ENCODE measurements at regions not wholly inside any gene's neighbourhood (a gene's known extent, or its start where the extent isn't known, plus 50 kb on each side); places are given as distances from the start of the nearest gene placed in this dataset.

DNA sequence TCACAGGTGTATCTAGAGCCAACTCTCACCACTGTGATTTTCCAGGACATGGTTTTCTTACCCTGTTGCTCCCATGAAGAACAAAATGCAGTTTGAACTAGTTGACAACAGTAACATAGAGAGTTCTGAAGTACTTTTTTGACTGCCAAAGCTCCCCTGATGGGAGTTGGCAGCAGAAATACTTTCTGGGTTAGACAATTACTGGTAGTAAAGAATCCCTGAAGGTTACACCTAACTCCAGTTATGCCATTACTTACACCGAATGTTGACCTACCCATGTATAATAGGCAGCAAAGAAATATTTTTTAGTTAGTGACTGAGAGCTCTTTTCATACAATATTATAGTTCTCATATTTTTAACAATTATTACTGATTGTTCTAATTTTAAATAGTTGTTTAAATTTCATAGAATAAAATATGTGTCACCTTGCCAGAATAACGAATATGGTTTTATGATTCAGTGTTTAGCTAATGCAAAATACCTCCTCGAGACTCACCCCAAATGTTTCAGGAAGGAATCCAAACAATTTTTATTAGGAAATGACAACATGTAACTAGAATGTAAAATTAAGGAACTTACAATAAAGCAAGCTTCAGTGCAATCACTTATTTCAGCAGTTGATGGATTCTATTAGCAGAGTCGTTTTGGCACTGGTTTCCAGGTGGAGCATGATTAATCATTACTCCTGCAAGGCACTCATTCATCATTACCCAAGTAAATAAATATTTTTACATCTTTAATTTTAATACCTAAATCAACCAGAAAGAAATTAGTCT is 237.6 kb downstream of the MRPL39 start:
- Histone ChIP-seq H3K9me3 (ENCODE audit: control insufficient read depth in 2 of 2, low read length in 2 of 2) (no peaks in the 10 kb centered on the region), H3K4me3 (ENCODE audit: low read length in 2 of 2) (no peak overlapping the region), H3K36me3 (ENCODE audit: control insufficient read depth in 2 of 2, insufficient read depth in 2 of 2, low read length in 2 of 2) (no peaks in the 10 kb centered on the region), H3K4me1 (ENCODE audit: control insufficient read depth in 2 of 2, insufficient read depth in 2 of 2, low read length in 2 of 2) (no peaks in the 10 kb centered on the region), H3K9ac (ENCODE audit: low read depth in 1 of 2, low read length in 2 of 2) (no peak overlapping the region), H3K27me3 (ENCODE audit: control insufficient read depth in 2 of 2, insufficient read depth in 2 of 2, low read length in 2 of 2) (no peaks in the 10 kb centered on the region), H3K27ac (ENCODE audit: low read depth in 2 of 2, low read length in 2 of 2) (no peak overlapping the region)

DNA sequence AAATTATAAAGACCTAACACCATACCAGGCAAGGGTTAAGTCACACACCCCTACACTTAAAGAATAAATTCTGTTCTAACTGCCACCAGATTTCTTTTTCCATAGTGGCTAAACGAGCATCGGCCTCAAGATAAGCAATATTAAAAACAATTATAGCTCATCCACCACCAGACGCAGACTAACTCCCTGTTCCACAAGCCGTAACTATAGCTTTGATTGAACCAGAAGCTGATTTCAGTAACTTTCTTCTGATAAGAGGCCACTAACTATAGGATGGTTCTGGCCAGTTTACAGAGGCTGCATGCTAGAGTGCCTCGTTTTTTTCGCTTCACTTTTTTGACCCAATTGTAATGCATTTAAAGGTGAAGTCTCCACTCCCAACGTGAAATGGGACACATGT is 238.8 kb downstream of the MRPL39 start:
- no peaks in the 10 kb centered on the region for H3K9me3 ChIP-seq (ENCODE audit: control insufficient read depth in 2 of 2, low read length in 2 of 2)
- no peaks in the 10 kb centered on the region for H3K4me1 ChIP-seq (ENCODE audit: control insufficient read depth in 2 of 2, insufficient read depth in 2 of 2, low read length in 2 of 2)
- H3K36me3 ChIP-seq (ENCODE audit: control insufficient read depth in 2 of 2, insufficient read depth in 2 of 2, low read length in 2 of 2): no peaks in the 10 kb centered on the region
- H3K27me3 ChIP-seq (ENCODE audit: control insufficient read depth in 2 of 2, insufficient read depth in 2 of 2, low read length in 2 of 2): no peaks in the 10 kb centered on the region
- H3K27ac ChIP-seq (ENCODE audit: low read depth in 2 of 2, low read length in 2 of 2): no peak overlapping the region
- H3K9ac ChIP-seq (ENCODE audit: low read depth in 1 of 2, low read length in 2 of 2): no peak overlapping the region
- no peak overlapping the region for H3K4me3 ChIP-seq (ENCODE audit: low read length in 2 of 2)

GRCh38 chr21:25366116-25366515 is 241.2 kb downstream of the MRPL39 start:
- H3K4me3 ChIP-seq (ENCODE audit: low read length in 2 of 2): no peak overlapping the region
- H3K9ac ChIP-seq (ENCODE audit: low read depth in 1 of 2, low read length in 2 of 2): no peak overlapping the region
- H3K4me1 ChIP-seq (ENCODE audit: control insufficient read depth in 2 of 2, insufficient read depth in 2 of 2, low read length in 2 of 2): no peaks in the 10 kb centered on the region
- no peaks in the 10 kb centered on the region for H3K9me3 ChIP-seq (ENCODE audit: control insufficient read depth in 2 of 2, low read length in 2 of 2)
- H3K36me3 ChIP-seq (ENCODE audit: control insufficient read depth in 2 of 2, insufficient read depth in 2 of 2, low read length in 2 of 2): no peaks in the 10 kb centered on the region
- H3K27me3 ChIP-seq (ENCODE audit: control insufficient read depth in 2 of 2, insufficient read depth in 2 of 2, low read length in 2 of 2): no peaks in the 10 kb centered on the region
- H3K27ac ChIP-seq (ENCODE audit: low read depth in 2 of 2, low read length in 2 of 2): no peak overlapping the region

DNA sequence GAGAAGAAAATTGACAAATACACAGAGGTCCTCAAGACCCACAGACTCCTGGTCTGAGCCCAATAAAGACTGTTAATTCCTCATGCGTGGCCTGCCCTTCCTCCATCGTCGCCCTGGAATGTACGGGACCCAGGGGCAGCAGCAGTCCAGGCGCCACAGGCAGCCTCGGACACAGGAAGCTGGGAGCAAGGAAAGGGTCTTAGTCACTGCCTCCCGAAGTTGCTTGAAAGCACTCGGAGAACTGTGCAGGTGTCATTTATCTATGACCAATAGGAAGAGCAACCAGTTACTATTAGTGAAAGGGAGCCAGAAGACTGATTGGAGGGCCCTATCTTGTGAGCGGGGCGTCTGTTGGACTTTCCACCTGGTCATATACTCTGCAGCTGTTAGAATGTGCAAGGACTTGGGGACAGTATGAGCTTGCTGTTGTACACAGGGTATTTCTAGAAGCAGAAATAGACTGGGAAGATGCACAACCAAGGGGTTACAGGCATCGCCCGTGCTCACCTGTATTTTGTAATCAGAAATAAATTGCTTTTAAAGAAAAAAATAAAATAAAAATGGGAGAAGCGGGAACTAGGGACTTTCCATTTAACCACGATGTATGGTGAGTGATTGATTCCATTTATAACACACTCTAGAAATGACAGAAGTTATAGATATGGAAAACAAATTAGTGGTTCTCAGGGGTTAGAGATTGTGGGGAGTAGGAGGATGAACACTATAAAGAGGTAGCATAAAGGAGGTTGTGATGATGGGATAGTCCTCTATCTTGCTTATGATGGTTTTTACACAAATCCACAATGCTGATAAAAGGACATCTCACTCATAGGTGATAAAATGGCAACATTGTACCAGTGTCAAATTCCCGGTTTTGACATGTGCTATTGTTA is 244.7 kb downstream of the MRPL39 start:
- no peaks in the 10 kb centered on the region for H3K27me3 ChIP-seq (ENCODE audit: control insufficient read depth in 2 of 2, insufficient read depth in 2 of 2, low read length in 2 of 2)
- no peak overlapping the region for H3K9ac ChIP-seq (ENCODE audit: low read depth in 1 of 2, low read length in 2 of 2)
- H3K9me3 ChIP-seq (ENCODE audit: control insufficient read depth in 2 of 2, low read length in 2 of 2): no peaks in the 10 kb centered on the region
- no peaks in the 10 kb centered on the region for H3K4me1 ChIP-seq (ENCODE audit: control insufficient read depth in 2 of 2, insufficient read depth in 2 of 2, low read length in 2 of 2)
- no peak overlapping the region for H3K4me3 ChIP-seq (ENCODE audit: low read length in 2 of 2)
- H3K27ac ChIP-seq (ENCODE audit: low read depth in 2 of 2, low read length in 2 of 2): no peak overlapping the region
- no peaks in the 10 kb centered on the region for H3K36me3 ChIP-seq (ENCODE audit: control insufficient read depth in 2 of 2, insufficient read depth in 2 of 2, low read length in 2 of 2)

DNA sequence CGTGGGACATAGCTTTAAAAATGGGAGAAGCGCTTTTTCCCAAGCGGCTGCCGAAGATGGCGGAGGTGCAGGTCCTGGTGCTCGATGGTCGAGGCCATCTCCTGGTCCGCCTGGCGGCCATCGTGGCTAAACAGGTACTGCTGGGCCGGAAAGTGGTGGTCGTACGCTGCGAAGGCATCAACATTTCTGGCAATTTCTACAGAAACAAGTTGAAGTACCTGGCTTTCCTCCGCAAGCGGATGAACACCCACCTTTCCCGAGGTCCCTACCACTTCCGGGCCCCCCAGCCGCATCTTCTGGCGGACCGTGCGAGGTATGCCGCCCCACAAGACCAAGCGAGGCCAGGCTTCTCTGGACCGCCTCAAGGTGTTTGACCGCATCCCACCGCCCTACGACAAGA is 245.5 kb downstream of the MRPL39 start:
- Histone ChIP-seq H3K9ac (ENCODE audit: low read depth in 1 of 2, low read length in 2 of 2) (no peak overlapping the region), H3K36me3 (ENCODE audit: control insufficient read depth in 2 of 2, insufficient read depth in 2 of 2, low read length in 2 of 2) (no peaks in the 10 kb centered on the region), H3K4me3 (ENCODE audit: low read length in 2 of 2) (no peak overlapping the region), H3K27ac (ENCODE audit: low read depth in 2 of 2, low read length in 2 of 2) (no peak overlapping the region), H3K27me3 (ENCODE audit: control insufficient read depth in 2 of 2, insufficient read depth in 2 of 2, low read length in 2 of 2) (no peaks in the 10 kb centered on the region), H3K9me3 (ENCODE audit: control insufficient read depth in 2 of 2, low read length in 2 of 2) (no peaks in the 10 kb centered on the region), H3K4me1 (ENCODE audit: control insufficient read depth in 2 of 2, insufficient read depth in 2 of 2, low read length in 2 of 2) (no peaks in the 10 kb centered on the region)

DNA sequence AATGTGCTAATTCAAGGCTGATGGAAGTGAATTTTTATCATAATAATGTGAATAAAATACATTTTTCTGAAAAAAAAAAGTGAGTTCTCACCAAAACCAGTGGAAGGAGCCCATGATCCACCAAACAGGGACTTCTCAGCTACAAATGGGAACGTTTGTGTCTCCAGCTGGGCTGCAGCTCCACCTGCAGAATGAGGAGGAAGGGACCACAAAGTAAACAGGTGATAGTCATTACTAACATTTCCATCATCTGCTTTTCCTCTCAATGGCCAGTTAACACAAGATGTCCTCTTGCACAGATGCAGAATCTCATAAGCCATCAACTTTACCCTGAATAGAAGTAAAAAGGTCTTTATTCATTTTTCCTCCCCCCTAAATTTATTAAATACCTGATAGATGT is 246.2 kb downstream of the MRPL39 start:
- no peak overlapping the region for H3K9ac ChIP-seq (ENCODE audit: low read depth in 1 of 2, low read length in 2 of 2)
- H3K36me3 ChIP-seq (ENCODE audit: control insufficient read depth in 2 of 2, insufficient read depth in 2 of 2, low read length in 2 of 2): no peaks in the 10 kb centered on the region
- no peak overlapping the region for H3K27ac ChIP-seq (ENCODE audit: low read depth in 2 of 2, low read length in 2 of 2)
- H3K4me1 ChIP-seq (ENCODE audit: control insufficient read depth in 2 of 2, insufficient read depth in 2 of 2, low read length in 2 of 2): no peaks in the 10 kb centered on the region
- H3K27me3 ChIP-seq (ENCODE audit: control insufficient read depth in 2 of 2, insufficient read depth in 2 of 2, low read length in 2 of 2): no peaks in the 10 kb centered on the region
- H3K9me3 ChIP-seq (ENCODE audit: control insufficient read depth in 2 of 2, low read length in 2 of 2): no peaks in the 10 kb centered on the region
- H3K4me3 ChIP-seq (ENCODE audit: low read length in 2 of 2): no peak overlapping the region

GRCh38 chr21:25360593-25360992 is 246.7 kb downstream of the MRPL39 start:
- no peak overlapping the region for H3K4me3 ChIP-seq (ENCODE audit: low read length in 2 of 2)
- H3K27me3 ChIP-seq (ENCODE audit: control insufficient read depth in 2 of 2, insufficient read depth in 2 of 2, low read length in 2 of 2): no peaks in the 10 kb centered on the region
- H3K9ac ChIP-seq (ENCODE audit: low read depth in 1 of 2, low read length in 2 of 2): no peak overlapping the region
- H3K9me3 ChIP-seq (ENCODE audit: control insufficient read depth in 2 of 2, low read length in 2 of 2): no peaks in the 10 kb centered on the region
- H3K36me3 ChIP-seq (ENCODE audit: control insufficient read depth in 2 of 2, insufficient read depth in 2 of 2, low read length in 2 of 2): no peaks in the 10 kb centered on the region
- no peaks in the 10 kb centered on the region for H3K4me1 ChIP-seq (ENCODE audit: control insufficient read depth in 2 of 2, insufficient read depth in 2 of 2, low read length in 2 of 2)
- no peak overlapping the region for H3K27ac ChIP-seq (ENCODE audit: low read depth in 2 of 2, low read length in 2 of 2)

- Histone ChIP-seq H3K9ac (ENCODE audit: low read depth in 1 of 2, low read length in 2 of 2) (no peak overlapping the region), H3K4me3 (ENCODE audit: low read length in 2 of 2) (no peak overlapping the region)
Observed at GRCh38 chr21:25359724-25360123, 247.6 kb downstream of the MRPL39 start.

DNA sequence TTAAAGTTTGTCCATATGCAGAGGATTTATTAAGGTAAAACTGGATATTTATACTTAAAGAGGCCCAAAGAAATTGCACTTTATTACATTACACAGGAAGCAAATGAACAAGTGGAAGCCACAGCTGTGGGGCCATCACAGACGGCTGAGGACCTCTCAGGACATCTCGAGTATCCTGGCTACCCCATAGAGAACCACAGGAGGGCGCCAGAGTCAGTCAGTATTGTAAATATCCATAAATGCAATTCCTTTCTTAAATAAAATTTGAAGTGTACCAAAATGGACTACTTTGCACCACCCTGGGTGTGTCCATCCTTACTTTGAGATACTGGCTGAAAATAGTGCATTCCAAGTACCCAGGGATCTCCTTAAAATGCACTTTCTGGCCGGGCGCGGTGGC is 257.2 kb downstream of the MRPL39 start:
- Histone ChIP-seq H3K27ac (ENCODE audit: low read depth in 2 of 2, low read length in 2 of 2) (no peak overlapping the region), H3K4me3 (ENCODE audit: low read length in 2 of 2) (no peak overlapping the region), H3K36me3 (ENCODE audit: control insufficient read depth in 2 of 2, insufficient read depth in 2 of 2, low read length in 2 of 2) (no peaks in the 10 kb centered on the region), H3K4me1 (ENCODE audit: control insufficient read depth in 2 of 2, insufficient read depth in 2 of 2, low read length in 2 of 2) (no peaks in the 10 kb centered on the region), H3K27me3 (ENCODE audit: control insufficient read depth in 2 of 2, insufficient read depth in 2 of 2, low read length in 2 of 2) (no peaks in the 10 kb centered on the region), H3K9ac (ENCODE audit: low read depth in 1 of 2, low read length in 2 of 2) (no peak overlapping the region), H3K9me3 (ENCODE audit: control insufficient read depth in 2 of 2, low read length in 2 of 2) (no peaks in the 10 kb centered on the region)

More at GRCh38 chr21:25359724-25360123, 247.6 kb downstream of the MRPL39 start:
- Histone ChIP-seq H3K9me3 (ENCODE audit: control insufficient read depth in 2 of 2, low read length in 2 of 2) (no peaks in the 10 kb centered on the region), H3K4me1 (ENCODE audit: control insufficient read depth in 2 of 2, insufficient read depth in 2 of 2, low read length in 2 of 2) (no peaks in the 10 kb centered on the region), H3K27ac (ENCODE audit: low read depth in 2 of 2, low read length in 2 of 2) (no peak overlapping the region), H3K27me3 (ENCODE audit: control insufficient read depth in 2 of 2, insufficient read depth in 2 of 2, low read length in 2 of 2) (no peaks in the 10 kb centered on the region), H3K36me3 (ENCODE audit: control insufficient read depth in 2 of 2, insufficient read depth in 2 of 2, low read length in 2 of 2) (no peaks in the 10 kb centered on the region)

DNA sequence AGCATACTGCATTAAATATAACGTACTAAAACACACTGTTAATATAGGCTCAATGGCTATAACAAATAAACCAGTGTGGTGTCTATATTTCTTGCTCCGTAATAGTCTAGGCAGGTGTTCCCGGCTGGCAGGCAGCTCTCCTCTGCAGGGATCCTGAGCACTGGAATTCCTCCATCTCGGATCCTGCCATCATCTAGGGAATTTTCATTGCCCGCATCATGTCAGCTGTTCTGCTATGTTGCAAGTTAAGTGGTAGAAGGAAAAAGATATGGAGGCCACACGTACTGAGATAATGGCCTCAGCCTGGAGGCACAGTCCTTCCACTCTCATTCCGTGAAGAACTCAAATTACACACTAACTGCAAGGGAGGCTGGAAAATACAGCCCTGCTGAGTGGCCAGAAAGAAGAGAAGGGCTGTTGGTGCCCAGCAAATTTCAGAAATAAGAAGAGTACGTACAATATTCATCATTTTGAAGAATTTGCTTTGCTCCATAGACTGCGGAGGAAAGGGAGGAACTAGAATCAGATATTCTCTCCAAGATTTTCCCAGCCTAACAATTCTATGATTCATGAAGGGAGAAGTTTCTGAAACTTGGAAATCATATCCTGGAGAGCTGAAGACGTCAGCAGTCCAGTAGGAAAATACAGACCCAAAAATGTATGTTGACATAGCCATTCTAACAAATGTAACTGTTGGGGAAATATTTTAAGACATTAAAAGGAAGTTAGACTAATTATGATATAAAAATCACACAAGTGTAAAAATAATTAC is 263.3 kb downstream of the MRPL39 start:
- Histone ChIP-seq H3K27ac (ENCODE audit: low read depth in 2 of 2, low read length in 2 of 2) (no peak overlapping the region), H3K9ac (ENCODE audit: low read depth in 1 of 2, low read length in 2 of 2) (no peak overlapping the region), H3K27me3 (ENCODE audit: control insufficient read depth in 2 of 2, insufficient read depth in 2 of 2, low read length in 2 of 2) (no peaks in the 10 kb centered on the region)

More for the DNA sequence above, 263.3 kb downstream of the MRPL39 start:
- H3K4me3 ChIP-seq (ENCODE audit: low read length in 2 of 2): no peak overlapping the region
- H3K9me3 ChIP-seq (ENCODE audit: control insufficient read depth in 2 of 2, low read length in 2 of 2): no peaks in the 10 kb centered on the region
- no peaks in the 10 kb centered on the region for H3K4me1 ChIP-seq (ENCODE audit: control insufficient read depth in 2 of 2, insufficient read depth in 2 of 2, low read length in 2 of 2)
- no peaks in the 10 kb centered on the region for H3K36me3 ChIP-seq (ENCODE audit: control insufficient read depth in 2 of 2, insufficient read depth in 2 of 2, low read length in 2 of 2)
